ENCODE measurements at regions not wholly inside any gene's neighbourhood (a gene's known extent, or its start where the extent isn't known, plus 50 kb on each side); places are given as distances from the start of the nearest gene placed in this dataset.

GRCh38 chr3:174436367-174436766, 422.8 kb upstream of the NAALADL2 start:
- Histone ChIP-seq H2BK12ac (ENCODE audit: low read depth, low read length) (no peak overlapping the region), H2AK5ac (ENCODE audit: low read depth, low read length) (no peak overlapping the region), H3K4me2 (ENCODE audit: insufficient read depth in 1 of 2, low read depth in 2 of 2, low read length in 2 of 2) (no peak overlapping the region), H3K56ac (replicated peaks; ENCODE audit: insufficient read length, low read depth, low read length) (no peak overlapping the region), H4K5ac (ENCODE audit: insufficient read length, low read depth, low read length) (no peak overlapping the region), H4K8ac (ENCODE audit: extremely low read depth, insufficient read depth, low read length) (no peak overlapping the region), H4K91ac (replicated peaks; ENCODE audit: insufficient read length, low read length) (no peak overlapping the region), H3K23ac (ENCODE audit: insufficient read length) (no peak overlapping the region), H2BK120ac (replicated peaks; ENCODE audit: low read depth, low read length) (no peak overlapping the region), H3K79me2 (ENCODE audit: control insufficient read depth in 1 of 2, insufficient read depth in 2 of 2, low read length in 2 of 2) (no peaks in the 10 kb centered on the region), H3K4me3 (ENCODE audit: extremely low read depth in 1 of 4, insufficient read depth in 2 of 4, low read depth in 3 of 4, low read length in 4 of 4) (no peak overlapping the region), H3K4me1 (replicated peaks in 1 of 4; ENCODE audit: control insufficient read depth in 3 of 4, insufficient read depth in 4 of 4, low read length in 3 of 4) (peaks cover 0 to 5% (median under 1%) of the 10 kb centered on the region in 4 experiments; a peak in 4 of 7 replicates), H3K14ac (ENCODE audit: insufficient read length) (no peak overlapping the region), H2BK5ac (ENCODE audit: low read depth, low read length) (no peak overlapping the region), H3K9me3 (ENCODE audit: insufficient read depth in 2 of 2, low read depth in 1 of 2, low read length in 1 of 2) (no peaks in the 10 kb centered on the region; a peak in 1 of 4 replicates), H3K27ac (ENCODE audit: low read depth, low read length) (no peak overlapping the region), H3K4ac (replicated peaks; ENCODE audit: insufficient read length, low read depth, low read length) (no peak overlapping the region), H3K23me2 (ENCODE audit: low read depth, low read length) (peaks cover 5% of the 10 kb centered on the region; the same call in 1 of the 2 replicates), H4K20me1 (replicated peaks in 1 of 2; ENCODE audit: control insufficient read depth in 1 of 2, insufficient read depth in 2 of 2, low read length in 2 of 2) (no peaks in the 10 kb centered on the region), H3K36me3 (ENCODE audit: control insufficient read depth in 2 of 4, insufficient read depth in 4 of 4, low read length in 3 of 4) (no peaks in the 10 kb centered on the region), H3K79me1 (ENCODE audit: low read depth, low read length) (no peaks in the 10 kb centered on the region), H2BK20ac (ENCODE audit: low read length) (no peak overlapping the region), H3K27me3 (replicated peaks in 1 of 4; ENCODE audit: control insufficient read depth in 3 of 4, extremely low read depth in 1 of 4, insufficient read depth in 3 of 4, low read length in 3 of 4) (no peaks in the 10 kb centered on the region), H2BK15ac (ENCODE audit: low read length) (no peak overlapping the region), H3K9ac (replicated peaks in 1 of 4; ENCODE audit: extremely low read depth in 1 of 4, low read depth in 3 of 4, low read length in 3 of 4) (no peak overlapping the region), H2AFZ (ENCODE audit: low read length) (no peak overlapping the region), H3K18ac (ENCODE audit: extremely low read depth, low read length) (no peak overlapping the region)
- 93% methylated on average over 1 of the region's 1 CpG; no CpG with 5 or more reads in 1 of the 2 experiments for WGBS, 2 experiments (ENCODE audit: extremely low coverage in 1 of 2, insufficient coverage in 1 of 2, insufficient read length in 1 of 2, insufficient replicate concordance in 2 of 2, low coverage in 1 of 2, low lambda C conversion rate in 2 of 2, missing lambda C conversion rate in 1 of 2)
- no peak for DNase-seq (ENCODE audit: low read depth in 1 of 2, low spot score in 2 of 2)
- ChIA-PET POLR2A (ENCODE audit: partially characterized antibody) (no interaction called here), CTCF (ENCODE audit: partially characterized antibody) (no interaction called here)
- no peak for FAIRE-seq
- TF ChIP-seq RBBP5 (IDR thresholded peaks at IDR 0.05; ENCODE audit: borderline replicate concordance, low read depth, low read length) = no peak
- no peak for TF ChIP-seq CHD2 (IDR thresholded peaks at IDR 0.05; ENCODE audit: low read length)
- no peak for TF ChIP-seq ASH2L (IDR thresholded peaks at IDR 0.05; ENCODE audit: low read length)
- TF ChIP-seq KDM4A (IDR thresholded peaks at IDR 0.05; ENCODE audit: low read depth, low read length, severe bottlenecking) = no peak
- no peak for TF ChIP-seq CBX8 (IDR thresholded peaks at IDR 0.05; ENCODE audit: borderline replicate concordance, low read depth, low read length)
- no peak for TF ChIP-seq RFX5 (IDR thresholded peaks at IDR 0.05; ENCODE audit: borderline replicate concordance, low read depth, low read length)
- no peak for TF ChIP-seq RNF2 (IDR thresholded peaks at IDR 0.05; ENCODE audit: borderline replicate concordance, low read depth, low read length, missing control alignments, poor library complexity, severe bottlenecking)
- no peak for TF ChIP-seq EGR1 (IDR thresholded peaks at IDR 0.05; ENCODE audit: borderline replicate concordance, low read depth, low read length)
- TF ChIP-seq CREB1 (IDR thresholded peaks at IDR 0.05) = no peak
- no peak for TF ChIP-seq YY1 (IDR thresholded peaks at IDR 0.05; ENCODE audit: low read depth, low read length)
- TF ChIP-seq RAD21 (IDR thresholded peaks at IDR 0.05 in 1 of 2, conservative IDR thresholded peaks at IDR 0.05 in 1 of 2; ENCODE audit: low read depth in 2 of 2, low read length in 2 of 2) = no peak
- TF ChIP-seq SP1 (IDR thresholded peaks at IDR 0.05; ENCODE audit: low read depth, low read length) = no peak
- TF ChIP-seq ATF2 (IDR thresholded peaks at IDR 0.05; ENCODE audit: low read length) = no peak
